GM18502 (cell line): ENCODE measurements at regions not wholly inside any gene's neighbourhood (a gene's known extent, or its start where the extent isn't known, plus 50 kb on each side); places are given as distances from the start of the nearest gene placed in this dataset.
"Not testable (repeated sequence)": the region's sequence is repeated elsewhere in the genome, so short reads cannot be mapped to it uniquely, and the experiment has no call there.

Experiments
- ATAC-seq: cut with Tn5 transposase; IDR thresholded peaks from one replicate; pipeline ENCODE4 v1.9.1; 2021; ENCODE audit warnings: mild to moderate bottlenecking; ENCODE audit not compliant: unreplicated experiment, poor library complexity

- ATAC-seq, result no peak
Observed at GRCh38 chr1:96090134-96090533, 631.5 kb upstream of the PTBP2 start.

DNA sequence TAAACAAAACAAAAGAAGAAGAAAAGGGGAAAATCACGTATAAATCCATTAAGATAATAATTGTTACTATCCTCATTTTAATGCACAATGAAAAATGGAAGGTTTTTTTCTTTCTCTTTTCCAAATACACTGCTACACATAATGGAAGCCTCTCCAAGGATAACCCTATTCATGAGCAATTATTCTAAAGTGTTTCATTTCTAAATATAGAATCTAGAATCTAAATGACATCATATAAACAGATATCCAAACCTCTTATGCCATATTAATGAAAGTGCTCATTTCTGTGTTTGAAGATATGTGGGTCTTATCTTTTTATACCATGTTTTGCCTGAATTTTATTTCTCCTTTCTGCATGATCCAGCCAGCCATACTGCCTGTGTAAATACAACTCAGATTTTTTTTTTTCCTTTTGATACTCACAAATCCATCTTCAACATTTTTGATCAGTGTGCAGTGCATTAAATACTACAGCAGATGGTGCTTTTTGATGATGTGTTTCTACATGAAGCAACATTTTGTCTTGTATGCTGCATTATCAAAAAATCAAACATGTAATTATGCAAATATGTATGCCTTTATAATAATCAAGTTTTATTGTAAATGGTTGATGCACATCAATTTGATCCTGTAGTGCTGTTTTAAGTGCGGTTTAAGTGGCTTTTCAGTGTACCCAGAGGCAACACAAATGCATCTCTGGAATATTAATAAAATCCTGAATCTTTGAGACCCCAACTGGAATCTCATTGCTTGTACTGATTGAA, 625.6 kb upstream of the PTBP2 start:
- no peak for ATAC-seq

DNA sequence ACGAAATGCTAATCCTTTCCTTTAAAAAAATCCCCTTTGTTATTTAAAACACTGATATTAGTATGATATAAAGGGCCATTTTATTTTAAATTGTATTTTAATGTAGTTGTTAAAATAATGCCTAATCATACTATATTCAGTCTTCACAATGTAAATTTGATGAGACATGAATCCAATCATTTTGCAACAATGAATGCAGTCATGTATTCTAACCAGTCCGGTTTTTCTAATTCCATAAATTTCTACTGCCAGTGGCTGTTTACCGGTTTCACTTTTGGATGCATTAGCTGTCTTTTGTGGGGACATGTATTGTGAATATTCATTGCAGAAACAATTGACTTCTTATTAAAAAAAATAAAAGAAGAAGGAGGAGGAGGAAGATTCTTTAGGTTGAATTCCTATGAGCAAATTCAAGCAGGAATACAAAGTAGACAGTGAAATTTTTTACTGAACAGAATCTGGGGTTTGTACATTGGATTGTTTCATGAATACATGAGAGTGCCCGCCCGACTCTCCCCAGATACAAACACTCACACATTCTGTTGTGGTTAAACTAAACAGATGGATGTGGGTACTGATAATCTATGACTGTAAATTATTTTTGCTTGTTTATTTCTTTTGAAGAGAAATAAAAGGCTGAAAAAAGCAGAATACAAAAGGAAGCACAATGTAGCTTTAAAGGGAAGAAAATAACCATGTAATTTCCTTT, 624.8 kb upstream of the PTBP2 start:
- no peak for ATAC-seq

- no peak for ATAC-seq
Observed at GRCh38 chr1:96104506-96104905, 617.1 kb upstream of the PTBP2 start.

DNA sequence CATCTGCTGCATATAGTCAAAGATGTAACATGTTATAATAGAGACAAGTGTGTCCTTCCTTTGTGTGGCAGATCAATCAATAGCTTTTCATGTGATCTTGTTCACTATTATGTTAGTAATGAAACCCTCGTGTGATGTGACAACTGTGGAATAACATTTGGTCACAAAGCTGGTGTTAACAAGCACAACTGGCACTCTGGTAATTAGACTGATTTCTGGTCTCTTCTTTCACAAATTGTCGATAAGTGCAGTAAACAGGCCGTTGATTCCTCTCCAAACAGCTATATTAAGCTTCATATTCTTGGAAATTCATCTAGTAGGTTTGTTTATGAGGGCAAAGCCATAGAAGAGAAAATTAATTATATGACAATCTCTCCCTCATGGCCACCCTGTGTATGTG, 616.7 kb upstream of the PTBP2 start:
- ATAC-seq, result no peak

- no peak for ATAC-seq
Observed at GRCh38 chr1:96116731-96117130, 604.9 kb upstream of the PTBP2 start.

DNA sequence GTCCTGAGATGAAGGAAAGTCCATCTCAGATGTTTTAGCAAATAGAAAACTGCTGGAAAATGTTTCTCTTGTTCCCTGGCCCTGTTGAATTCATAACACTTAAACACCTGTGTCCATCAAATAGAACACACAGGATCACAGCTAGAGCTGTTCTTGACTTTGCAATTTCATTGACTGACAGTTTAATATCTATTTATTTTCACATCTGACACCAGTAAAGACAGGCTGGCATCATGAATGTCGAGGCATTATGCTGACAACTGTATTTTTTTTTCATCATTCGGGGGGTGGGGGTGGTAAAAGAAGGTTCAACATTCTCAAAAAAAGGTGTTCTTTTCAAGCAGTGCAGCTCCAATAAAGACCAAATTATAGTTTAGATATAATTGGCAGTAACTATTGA, 591.2 kb upstream of the PTBP2 start:
- no peak for ATAC-seq

- ATAC-seq, result no peak
Observed at GRCh38 chr1:96144636-96145035, 576.9 kb upstream of the PTBP2 start.

DNA sequence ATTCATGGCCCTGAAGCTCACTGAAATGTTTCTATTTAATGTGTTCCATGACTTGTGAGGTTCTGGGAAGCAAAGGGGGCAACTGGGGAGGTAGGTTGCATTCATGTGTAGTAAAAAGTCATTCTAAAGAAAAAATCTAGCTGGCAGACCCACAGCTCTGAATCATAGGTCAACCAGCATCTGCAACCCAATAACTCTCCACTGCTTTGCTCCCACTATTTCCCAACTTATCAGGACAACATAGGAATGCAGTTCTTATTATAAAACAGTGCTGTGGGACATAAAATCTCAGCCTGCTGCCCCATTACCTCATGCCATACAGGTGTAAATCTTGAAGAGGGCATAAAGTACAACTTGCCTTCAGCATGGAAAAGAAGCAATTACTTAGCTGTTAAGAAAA, 576.1 kb upstream of the PTBP2 start:
- no peak for ATAC-seq

- ATAC-seq, result not testable (repeated sequence)
Observed at GRCh38 chr1:96152957-96153356, 568.6 kb upstream of the PTBP2 start.

GRCh38 chr1:96157101-96157500, 564.5 kb upstream of the PTBP2 start:
- no peak for ATAC-seq

- ATAC-seq, result no peak
Observed at GRCh38 chr1:96159379-96159778, 562.2 kb upstream of the PTBP2 start.

- ATAC-seq, result no peak
Observed at GRCh38 chr1:96164053-96164452, 557.5 kb upstream of the PTBP2 start.

GRCh38 chr1:96178053-96178452, 543.5 kb upstream of the PTBP2 start:
- ATAC-seq, result no peak

- ATAC-seq, result no peak
Observed at GRCh38 chr1:96183485-96183884, 538.1 kb upstream of the PTBP2 start.

DNA sequence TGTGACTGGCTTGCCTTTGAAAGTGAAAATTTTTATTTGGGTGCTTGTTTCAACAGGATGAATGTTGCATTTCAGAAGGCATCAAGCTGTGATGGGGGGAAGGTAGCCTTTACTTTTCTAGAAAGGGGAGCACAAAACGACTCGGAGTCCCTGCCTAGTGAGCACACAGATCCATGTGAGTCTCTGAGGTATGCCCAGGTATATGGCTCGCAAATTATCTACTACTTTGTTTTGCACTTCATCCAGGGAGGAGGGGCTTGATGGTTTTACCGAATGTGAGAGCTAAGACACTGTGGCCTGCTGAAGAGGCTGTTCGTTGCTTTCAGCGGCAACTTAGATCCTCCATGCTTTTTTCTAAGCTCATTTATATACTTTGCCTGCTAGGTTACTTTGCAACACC, 537.7 kb upstream of the PTBP2 start:
- no peak for ATAC-seq

DNA sequence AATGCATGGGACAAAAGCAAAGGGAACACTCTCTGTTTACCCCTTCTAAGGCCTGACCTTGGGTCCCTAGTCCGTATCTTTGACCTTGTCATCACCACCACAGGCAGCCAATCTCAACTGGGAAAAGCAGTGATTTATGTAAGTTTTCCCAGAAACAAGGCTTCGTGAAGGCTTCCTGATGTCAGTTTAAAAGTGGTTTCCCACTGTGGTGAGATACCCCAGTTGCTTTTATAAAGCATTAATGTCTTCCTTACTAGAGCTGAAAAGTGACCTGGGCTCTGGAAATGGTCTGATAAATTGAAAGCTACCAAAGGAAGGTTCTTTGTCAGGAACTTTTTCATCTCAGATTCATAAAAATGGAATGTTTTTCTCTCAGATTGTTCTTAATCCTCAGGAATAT, 536.4 kb upstream of the PTBP2 start:
- no peak for ATAC-seq

DNA sequence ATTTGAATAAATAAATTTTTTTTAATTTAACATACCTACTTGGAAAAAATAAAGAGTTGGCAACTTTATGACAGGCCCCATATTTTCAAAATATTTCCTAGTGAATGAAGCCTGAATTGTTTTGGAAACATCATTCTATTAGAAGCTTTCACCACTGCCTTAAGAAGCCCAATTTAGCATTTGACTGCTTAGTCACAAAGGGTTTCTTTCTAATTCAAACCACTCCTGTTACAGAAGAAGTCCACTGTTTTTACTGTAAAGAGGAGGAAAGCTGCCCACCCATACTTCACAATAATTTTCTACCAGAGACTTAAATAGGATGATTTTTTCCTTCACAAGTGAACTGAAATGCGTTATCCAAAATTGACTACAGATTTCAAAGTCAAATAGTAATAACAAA, 534.6 kb upstream of the PTBP2 start:
- ATAC-seq, result no peak

DNA sequence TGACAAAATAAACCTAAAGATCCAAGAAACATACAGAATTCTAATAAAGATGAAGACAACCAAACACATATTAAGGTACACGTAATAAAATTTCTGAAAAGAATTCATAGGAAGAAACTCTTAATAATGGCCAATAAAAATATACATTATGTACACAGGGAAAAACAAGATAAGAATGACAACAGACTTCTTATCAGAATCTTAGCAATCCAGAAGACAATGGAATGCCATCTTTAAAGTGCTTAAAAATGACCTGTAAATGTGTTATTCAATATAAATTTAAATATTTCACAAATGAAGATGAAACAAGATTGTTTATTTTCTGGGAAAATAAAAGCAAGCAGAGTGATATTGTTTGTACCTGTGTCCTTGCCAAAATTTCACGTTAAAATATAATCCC, 530.4 kb upstream of the PTBP2 start:
- ATAC-seq, result no peak

- ATAC-seq, result no peak
Observed at GRCh38 chr1:96206451-96206850, 515.1 kb upstream of the PTBP2 start.

GRCh38 chr1:96207936-96208335, 513.6 kb upstream of the PTBP2 start:
- ATAC-seq, result no peak

- ATAC-seq, result no peak
Observed at GRCh38 chr1:96208428-96208827, 513.2 kb upstream of the PTBP2 start.
